Adrenal gland (tissue), 9 donors: ENCODE measurements at regions not wholly inside any gene's neighbourhood (a gene's known extent, or its start where the extent isn't known, plus 50 kb on each side); places are given as distances from the start of the nearest gene placed in this dataset.

Experiments
- DNase-seq, 7 donors: peaks; one replicate each; pipeline ENCODE4 v3.0.0-alpha.2; 2019 to 2020
- H3K27ac ChIP-seq, 5 donors: fragments of 200-600 bp; sonication (generic) in 4 of 5; 1 replicate in 3 of 5; 2 replicates in 2 of 5; pipeline versions ENCODE4 v1.5.1 to v1.8.0; 2016 to 2020; ENCODE audit warnings: mild to moderate bottlenecking in 1 of 5
- H3K27me3 ChIP-seq: fragments of 200-600 bp; 2 replicates; pipeline ENCODE4 v1.8.0; 2021
- H3K36me3 ChIP-seq, 2 donors: fragments of 200-600 bp; replicated peaks in 1 of 2; 1 replicate in 1 of 2; 2 replicates in 1 of 2; pipeline versions ENCODE4 v1.5.1 to v1.8.0; 2018 to 2022
- H3K4me1 ChIP-seq, 2 donors: fragments of 200-600 bp; replicated peaks in 1 of 2; 1 replicate in 1 of 2; 2 replicates in 1 of 2; pipeline versions ENCODE4 v1.5.1 to v1.8.0; 2018 to 2021
- H3K4me3 ChIP-seq, 4 donors: fragments of 200-600 bp; sonication (generic) in 3 of 4; one replicate each; pipeline ENCODE4 v1.5.1; 2016 to 2018
- H3K9me3 ChIP-seq, 3 donors: fragments of 200-600 bp; sonication (generic) in 1 of 3; replicated peaks in 1 of 3; 1 replicate in 2 of 3; 2 replicates in 1 of 3; pipeline versions ENCODE4 v1.5.1 to v1.8.0; 2016 to 2021
- POLR2A ChIP-seq, 2 donors: fragments of 450-650 bp; IDR thresholded peaks; one replicate each; pipeline ENCODE4 v1.6.1; 2017; ENCODE audit warnings: antibody characterized with exemption in 2 of 2, mild to moderate bottlenecking in 2 of 2, moderate library complexity in 1 of 2
- WGBS, 4 donors: extraction: QIAGEN DNeasy Blood & Tissue Kit in 2 of 4; methylation state at CpG; one replicate each; pipeline versions ENCODE4 v1.1.5 to v1.1.7; 2013 to 2017; 5-methylcytosine and 5-hydroxymethylcytosine counted together
- intact Hi-C, 2 donors: fragments of 100-400 bp; cut with DNase I; formaldehyde crosslinking; loops; one replicate each; pipeline versions ENCODE4 v1.14.1 to v1.15.0; 2022 to 2023
- TF ChIP-seq, protein P1 (sequence below), 6 experiments: fragments of 450-650 bp in 4 of 6; fragments of 200-600 bp in 2 of 6; sonication (generic) in 1 of 6; IDR thresholded peaks; 1 replicate in 5 of 6; 2 replicates in 1 of 6; pipeline versions ENCODE4 v1.5.1 to v1.8.0; 2016 to 2021; ENCODE audit warnings: antibody characterized with exemption in 6 of 6, mild to moderate bottlenecking in 2 of 6, moderate library complexity in 1 of 6
- donor health status: healthy with polysubstance abuse.
- donor health status: Bipolar disorder and iron deficiency.
- donor health status: DM: yes; HTN: yes; CAD: no.
- donor health status: DM: no; HTN: no; CAD: no.
- donor health status: DM: no; HTN: no; CAD: no.

DNA sequence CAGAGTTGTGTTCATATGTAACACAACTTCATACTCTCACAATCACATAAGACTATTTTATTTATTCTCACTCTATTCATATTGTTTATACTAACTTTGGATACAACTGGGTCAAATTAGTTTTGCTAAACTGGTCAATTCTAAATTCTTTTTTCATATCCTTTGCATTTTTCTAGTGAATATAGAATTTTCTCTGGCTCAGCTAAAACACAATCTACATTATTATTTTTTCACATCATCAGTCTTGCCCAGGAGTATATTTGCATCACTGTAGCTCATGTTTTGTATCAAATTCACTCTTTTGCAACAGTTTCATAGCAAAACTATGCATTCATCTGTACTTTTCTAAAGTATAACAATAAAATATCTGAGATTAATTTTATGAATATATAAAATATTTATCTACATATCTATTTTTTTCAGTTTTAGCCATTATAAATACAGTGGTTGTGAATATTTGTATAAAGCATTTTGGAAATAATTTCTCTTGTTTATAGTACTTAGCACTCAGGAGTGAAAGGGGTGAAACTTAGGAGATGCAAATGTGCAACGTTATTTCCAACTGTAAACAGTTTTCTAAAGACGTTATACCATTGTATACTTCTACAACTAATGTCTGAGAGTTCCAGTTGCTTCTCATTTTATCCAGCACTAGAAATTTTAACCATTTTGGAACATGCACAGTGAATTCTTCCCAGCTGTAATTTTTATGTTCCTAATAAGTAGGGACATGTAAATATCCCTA is 854.6 kb downstream of the CBLN2 start:
- no peak for DNase-seq
- 58 to 82% (median 76%) methylated on average over 2 of the region's 2 CpGs for WGBS, 4 donors
- Histone ChIP-seq H3K27ac (no peak overlapping the region), H3K4me3 (no peak overlapping the region), H3K9me3 (no peaks in the 10 kb centered on the region), H3K27me3 (no peaks in the 10 kb centered on the region), H3K36me3 (no peaks in the 10 kb centered on the region), H3K4me1 (no peaks in the 10 kb centered on the region)
- intact Hi-C loops, result no loop called here
- no peak for TF ChIP-seq POLR2A (IDR thresholded peaks at IDR 0.05)
- TF ChIP-seq, protein P1, sequence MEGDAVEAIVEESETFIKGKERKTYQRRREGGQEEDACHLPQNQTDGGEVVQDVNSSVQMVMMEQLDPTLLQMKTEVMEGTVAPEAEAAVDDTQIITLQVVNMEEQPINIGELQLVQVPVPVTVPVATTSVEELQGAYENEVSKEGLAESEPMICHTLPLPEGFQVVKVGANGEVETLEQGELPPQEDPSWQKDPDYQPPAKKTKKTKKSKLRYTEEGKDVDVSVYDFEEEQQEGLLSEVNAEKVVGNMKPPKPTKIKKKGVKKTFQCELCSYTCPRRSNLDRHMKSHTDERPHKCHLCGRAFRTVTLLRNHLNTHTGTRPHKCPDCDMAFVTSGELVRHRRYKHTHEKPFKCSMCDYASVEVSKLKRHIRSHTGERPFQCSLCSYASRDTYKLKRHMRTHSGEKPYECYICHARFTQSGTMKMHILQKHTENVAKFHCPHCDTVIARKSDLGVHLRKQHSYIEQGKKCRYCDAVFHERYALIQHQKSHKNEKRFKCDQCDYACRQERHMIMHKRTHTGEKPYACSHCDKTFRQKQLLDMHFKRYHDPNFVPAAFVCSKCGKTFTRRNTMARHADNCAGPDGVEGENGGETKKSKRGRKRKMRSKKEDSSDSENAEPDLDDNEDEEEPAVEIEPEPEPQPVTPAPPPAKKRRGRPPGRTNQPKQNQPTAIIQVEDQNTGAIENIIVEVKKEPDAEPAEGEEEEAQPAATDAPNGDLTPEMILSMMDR (IDR thresholded peaks at IDR 0.05), result no peak

DNA sequence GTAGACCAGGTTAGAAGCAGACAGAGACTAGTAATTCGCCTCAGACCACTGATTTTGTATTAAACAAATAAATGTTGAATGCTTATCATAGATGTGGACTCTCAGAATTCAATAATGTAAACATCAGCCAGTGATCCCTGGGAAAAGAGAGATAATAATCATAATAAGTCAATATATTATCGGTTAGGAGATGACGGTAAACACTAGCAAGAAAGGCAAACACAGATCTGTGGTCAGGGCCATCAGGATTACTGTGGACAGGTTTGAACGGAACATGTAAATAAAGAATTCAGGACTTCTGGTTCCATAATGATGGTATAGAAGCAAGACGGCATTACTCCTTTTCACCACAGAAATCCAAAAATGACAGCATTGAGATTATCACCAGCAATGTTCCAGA is 861.6 kb downstream of the CBLN2 start:
- Histone ChIP-seq H3K4me3 (no peak overlapping the region), H3K4me1 (no peaks in the 10 kb centered on the region), H3K27ac (no peak overlapping the region), H3K27me3 (no peaks in the 10 kb centered on the region), H3K36me3 (no peaks in the 10 kb centered on the region), H3K9me3 (no peaks in the 10 kb centered on the region)
- no peak for TF ChIP-seq POLR2A (IDR thresholded peaks at IDR 0.05)
- intact Hi-C loops, result no loop called here
- 80 to 87% (median 82%) methylated on average over 5 of the region's 5 CpGs for WGBS, 4 donors
- no peak for DNase-seq

DNA sequence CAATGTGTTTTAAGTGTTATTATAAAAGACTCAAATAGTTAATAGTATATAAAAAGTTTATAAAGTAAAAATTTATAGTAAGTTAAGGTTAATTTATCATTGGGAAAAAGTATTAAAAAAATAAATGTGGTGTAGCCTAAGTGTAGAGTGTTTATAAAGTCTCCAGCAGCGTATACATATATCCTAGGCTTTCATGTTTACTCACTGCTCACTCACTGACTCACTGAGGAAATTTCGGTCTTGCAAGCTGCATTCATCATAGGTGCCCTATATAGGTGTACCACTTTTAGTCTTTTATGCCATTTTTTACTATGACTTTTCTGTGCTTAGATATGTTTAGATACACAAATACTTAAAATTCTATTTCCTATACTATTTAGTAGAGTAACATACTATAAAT is 866.0 kb downstream of the CBLN2 start:
- no peaks in the 10 kb centered on the region for H3K9me3 ChIP-seq
- DNase-seq, result no peak
- H3K4me1 ChIP-seq, result no peaks in the 10 kb centered on the region
- H3K4me3 ChIP-seq, result no peak overlapping the region
- H3K27me3 ChIP-seq, result no peaks in the 10 kb centered on the region
- intact Hi-C loops, result no loop called here
- WGBS, 4 donors, result 69 to 81% (median 73%) methylated on average over 2 of the region's 2 CpGs
- no peaks in the 10 kb centered on the region for H3K36me3 ChIP-seq
- no peak for TF ChIP-seq POLR2A (IDR thresholded peaks at IDR 0.05)
- TF ChIP-seq, protein P1 (IDR thresholded peaks at IDR 0.05), result no peak
- H3K27ac ChIP-seq, result no peak overlapping the region

DNA sequence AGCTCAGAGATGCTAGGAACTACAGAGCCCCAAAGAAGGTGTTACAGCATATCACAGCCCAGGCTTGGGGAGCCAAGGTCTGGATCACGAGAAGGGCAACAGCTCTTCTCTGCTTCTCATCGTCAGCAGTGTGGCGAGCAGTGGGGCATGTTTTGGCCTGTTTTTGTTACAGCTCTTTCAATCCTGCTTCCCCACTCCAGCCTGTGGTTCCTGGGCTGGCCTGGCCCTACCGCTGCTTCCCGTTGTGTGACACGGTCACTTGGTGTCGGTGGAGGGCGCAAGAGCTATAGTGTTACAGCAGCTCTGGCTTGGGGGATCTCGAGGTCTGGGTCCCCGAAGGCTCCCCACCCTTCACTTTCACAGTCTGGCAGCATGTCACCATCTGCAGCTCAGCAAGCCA is 870.2 kb downstream of the CBLN2 start:
- no peak overlapping the region for H3K27ac ChIP-seq
- H3K4me3 ChIP-seq, result no peak overlapping the region
- TF ChIP-seq POLR2A (IDR thresholded peaks at IDR 0.05), result no peak
- TF ChIP-seq, protein P1 (IDR thresholded peaks at IDR 0.05), result no peak
- H3K9me3 ChIP-seq, result no peaks in the 10 kb centered on the region
- intact Hi-C loops, result no loop called here
- WGBS, 4 donors, result 84 to 90% (median 86%) methylated on average over 8 to 10 of the region's 10 CpGs
- DNase-seq, result no peak
- H3K27me3 ChIP-seq, result no peaks in the 10 kb centered on the region
- H3K36me3 ChIP-seq, result no peaks in the 10 kb centered on the region
- no peaks in the 10 kb centered on the region for H3K4me1 ChIP-seq

DNA sequence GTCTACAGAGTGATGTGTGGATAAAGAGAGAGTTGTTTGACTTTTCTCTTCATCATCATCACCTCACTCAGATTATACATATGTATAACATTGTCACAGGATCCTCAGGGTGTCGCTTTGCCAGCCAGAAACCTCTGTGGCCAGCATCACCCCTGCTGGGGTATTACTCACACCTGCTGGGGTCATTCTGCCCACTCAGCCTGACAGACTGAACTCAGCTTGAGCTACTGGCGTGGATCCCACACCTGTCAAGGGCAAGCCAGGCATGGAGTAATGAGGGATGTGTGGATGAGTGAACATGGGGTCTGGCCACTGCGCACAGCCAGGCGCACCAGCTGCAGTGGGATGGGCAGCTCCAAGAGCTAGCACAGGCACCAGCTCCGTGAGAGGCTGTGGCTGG is 870.6 kb downstream of the CBLN2 start:
- TF ChIP-seq, protein P1 (IDR thresholded peaks at IDR 0.05), result no peak
- no peak for TF ChIP-seq POLR2A (IDR thresholded peaks at IDR 0.05)
- Histone ChIP-seq H3K27ac (no peak overlapping the region), H3K9me3 (no peaks in the 10 kb centered on the region), H3K36me3 (no peaks in the 10 kb centered on the region), H3K4me3 (no peak overlapping the region), H3K27me3 (no peaks in the 10 kb centered on the region), H3K4me1 (no peaks in the 10 kb centered on the region)
- intact Hi-C loops, result no loop called here
- no peak for DNase-seq
- WGBS, 4 donors, result 83 to 87% (median 87%) methylated on average over 5 of the region's 5 CpGs; no CpG with 5 or more reads in 1 of the 4 donors
